Mesothelial cell of epicardium (in vitro differentiated cells): ENCODE measurements at regions not wholly inside any gene's neighbourhood (a gene's known extent, or its start where the extent isn't known, plus 50 kb on each side); places are given as distances from the start of the nearest gene placed in this dataset.
"Not testable (repeated sequence)": the region's sequence is repeated elsewhere in the genome, so short reads cannot be mapped to it uniquely, and the experiment has no call there.

Source experiments
- DNase-seq, 2 experiments: peaks; one replicate each; pipeline ENCODE4 v3.0.0; 2021; ENCODE audit warnings: low spot score in 2 of 2; ENCODE audit not compliant: unreplicated experiment in 2 of 2
- H3K27ac Mint-ChIP-seq: 2 replicates; pipeline ENCODE4 v1.8.0; 2021; ENCODE audit warnings: mixed read lengths
- H3K27me3 Mint-ChIP-seq: 2 replicates; pipeline ENCODE4 v1.8.0; 2021; ENCODE audit warnings: low read depth, mixed read lengths
- H3K36me3 Mint-ChIP-seq: 2 replicates; pipeline ENCODE4 v1.8.0; 2021; ENCODE audit warnings: mixed read lengths
- H3K4me1 Mint-ChIP-seq: 2 replicates; pipeline ENCODE4 v1.8.0; 2021; ENCODE audit warnings: mixed read lengths
- H3K4me3 Mint-ChIP-seq: 2 replicates; pipeline ENCODE4 v1.8.0; 2021; ENCODE audit warnings: mild to moderate bottlenecking, moderate library complexity, mixed read lengths
- H3K9me3 Mint-ChIP-seq: 2 replicates; pipeline ENCODE4 v1.8.0; 2021; ENCODE audit warnings: mixed read lengths
- CTCF ChIP-seq: fragments of 200-600 bp; sonication (generic); IDR thresholded peaks from one replicate; pipeline ENCODE4 v1.5.0; 2021; ENCODE audit warnings: antibody characterized with exemption; ENCODE audit not compliant: unreplicated experiment

GRCh38 chr6:74259981-74260380 is 564.0 kb downstream of the CD109 start:
- Mint-ChIP-seq H3K4me3 (no peak overlapping the region), H3K4me1 (peaks cover 15% of the 10 kb centered on the region), H3K9me3 (no peaks in the 10 kb centered on the region), H3K27me3 (no peaks in the 10 kb centered on the region), H3K27ac (no peak overlapping the region), H3K36me3 (no peaks in the 10 kb centered on the region)
- no peak for TF ChIP-seq CTCF
- DNase-seq, result no peak

- Mint-ChIP-seq H3K27me3 (no peaks in the 10 kb centered on the region), H3K9me3 (peaks cover 8% of the 10 kb centered on the region), H3K4me3 (no peak overlapping the region), H3K4me1 (peaks cover 15% of the 10 kb centered on the region), H3K36me3 (no peaks in the 10 kb centered on the region), H3K27ac (no peak overlapping the region)
- TF ChIP-seq CTCF, result no peak
- DNase-seq, result no peak
Observed at GRCh38 chr6:74256781-74257180, 560.8 kb downstream of the CD109 start.

GRCh38 chr6:74256381-74256780 is 560.4 kb downstream of the CD109 start:
- Mint-ChIP-seq H3K27me3 (no peaks in the 10 kb centered on the region), H3K27ac (no peak overlapping the region)
- no peak for TF ChIP-seq CTCF

GRCh38 chr6:74255007-74255406 is 559.0 kb downstream of the CD109 start:
- not testable (repeated sequence) for DNase-seq, H3K36me3 Mint-ChIP-seq, H3K27me3 Mint-ChIP-seq, H3K4me3 Mint-ChIP-seq, H3K27ac Mint-ChIP-seq, H3K9me3 Mint-ChIP-seq
- peaks cover 27% of the 10 kb centered on the region for H3K4me1 Mint-ChIP-seq

More at GRCh38 chr6:74256381-74256780, 560.4 kb downstream of the CD109 start:
- Mint-ChIP-seq H3K36me3 (no peaks in the 10 kb centered on the region), H3K9me3 (peaks cover 8% of the 10 kb centered on the region), H3K4me3 (no peak overlapping the region), H3K4me1 (peaks cover 18% of the 10 kb centered on the region)
- DNase-seq, result no peak

- not testable (repeated sequence) for H3K27me3 Mint-ChIP-seq, H3K9me3 Mint-ChIP-seq, H3K27ac Mint-ChIP-seq, H3K36me3 Mint-ChIP-seq, DNase-seq, H3K4me3 Mint-ChIP-seq
- H3K4me1 Mint-ChIP-seq, result peaks cover 24% of the 10 kb centered on the region
Observed at GRCh38 chr6:74254147-74254546, 558.1 kb downstream of the CD109 start.

- H3K27me3 Mint-ChIP-seq, result no peaks in the 10 kb centered on the region
- H3K4me3 Mint-ChIP-seq, result no peak overlapping the region
- no peak overlapping the region for H3K27ac Mint-ChIP-seq
- no peak for TF ChIP-seq CTCF
- H3K9me3 Mint-ChIP-seq, result peaks cover 10% of the 10 kb centered on the region
- no peaks in the 10 kb centered on the region for H3K36me3 Mint-ChIP-seq
- no peak for DNase-seq
- H3K4me1 Mint-ChIP-seq, result peaks cover 27% of the 10 kb centered on the region
Observed at GRCh38 chr6:74253261-74253660, 557.3 kb downstream of the CD109 start.

GRCh38 chr6:74250161-74250818 is 554.3 kb downstream of the CD109 start:
- H3K27ac Mint-ChIP-seq, result no peak overlapping the region
- H3K27me3 Mint-ChIP-seq, result no peaks in the 10 kb centered on the region
- H3K36me3 Mint-ChIP-seq, result no peaks in the 10 kb centered on the region
- no peak for DNase-seq
- H3K4me3 Mint-ChIP-seq, result no peak overlapping the region
- no peak for TF ChIP-seq CTCF
- peaks cover 13% of the 10 kb centered on the region for H3K9me3 Mint-ChIP-seq
- H3K4me1 Mint-ChIP-seq, result peaks cover 23% of the 10 kb centered on the region
